ENCODE measurements at regions not wholly inside any gene's neighbourhood (a gene's known extent, or its start where the extent isn't known, plus 50 kb on each side); places are given as distances from the start of the nearest gene placed in this dataset.

GRCh38 chr1:60292140-60292539 lies 218.6 kb upstream of the C1orf87 start:
- DNase-seq (ENCODE audit: low spot score) = no peak
- no peak for TF ChIP-seq CTCF (conservative IDR thresholded peaks at IDR 0.05; ENCODE audit: low read depth)
- no peak overlapping the region for H3K27ac ChIP-seq
- ChIA-PET CTCF (interaction anchor here (0.6 kb wide), 1 partner anchor 410 kb away, joined by 3 read pairs; no protein-coding TSS in a partner anchor), POLR2A (ENCODE audit: low non-redundant PET) (no interaction called here)

GRCh38 chr1:60290393-60290792 lies 216.8 kb upstream of the C1orf87 start:
- no peak for TF ChIP-seq CTCF (conservative IDR thresholded peaks at IDR 0.05; ENCODE audit: low read depth)
- POLR2A ChIA-PET (ENCODE audit: low non-redundant PET) = no interaction called here
- CTCF ChIA-PET = no interaction called here
- H3K27ac ChIP-seq = no peak overlapping the region
- DNase-seq (ENCODE audit: low spot score) = no peak

- no peak overlapping the region for H3K27ac ChIP-seq
- ChIA-PET POLR2A (ENCODE audit: low non-redundant PET) (no interaction called here), CTCF (no interaction called here)
- DNase-seq (ENCODE audit: low spot score) = no peak
- no peak for TF ChIP-seq CTCF (conservative IDR thresholded peaks at IDR 0.05; ENCODE audit: low read depth)
These were observed 214.0 kb upstream of the C1orf87 start for GRCh38 chr1:60287536-60287935.

GRCh38 chr1:60283690-60284089 lies 210.1 kb upstream of the C1orf87 start:
- CTCF ChIA-PET = interaction anchor here (1.0 kb wide), 1 partner anchor 482 kb away, joined by 4 read pairs; no protein-coding TSS in a partner anchor
- no peak for DNase-seq (ENCODE audit: low spot score)
- H3K27ac ChIP-seq = no peak overlapping the region
- POLR2A ChIA-PET (ENCODE audit: low non-redundant PET) = no interaction called here
- no peak for TF ChIP-seq CTCF (conservative IDR thresholded peaks at IDR 0.05; ENCODE audit: low read depth)

GRCh38 chr1:60281360-60281932 lies 207.9 kb upstream of the C1orf87 start:
- H3K27ac ChIP-seq = no peak overlapping the region
- ChIA-PET POLR2A (ENCODE audit: low non-redundant PET) (no interaction called here), CTCF (interaction anchor here (0.6 to 1.3 kb wide), 9 partner anchors 14 to 761 kb away, joined by 3 to 19 read pairs (median 3); no protein-coding TSS in a partner anchor)
- DNase-seq (ENCODE audit: low spot score) = peak; percentile 86
- TF ChIP-seq CTCF (conservative IDR thresholded peaks at IDR 0.05; ENCODE audit: low read depth) = peak; percentile 83

- CTCF ChIA-PET = interaction anchor here (1.0 to 1.3 kb wide), 6 partner anchors 14 to 762 kb away, joined by 3 to 19 read pairs (median 5); no protein-coding TSS in a partner anchor
- no peak overlapping the region for H3K27ac ChIP-seq
These were observed 207.2 kb upstream of the C1orf87 start for GRCh38 chr1:60280819-60281218.

More at GRCh38 chr1:60280819-60281218, 207.2 kb upstream of the C1orf87 start:
- TF ChIP-seq CTCF (conservative IDR thresholded peaks at IDR 0.05; ENCODE audit: low read depth) = no peak
- no peak for DNase-seq (ENCODE audit: low spot score)
- POLR2A ChIA-PET (ENCODE audit: low non-redundant PET) = no interaction called here
